CD1c-positive myeloid dendritic cell (primary cell): ENCODE measurements at regions not wholly inside any gene's neighbourhood (a gene's known extent, or its start where the extent isn't known, plus 50 kb on each side); places are given as distances from the start of the nearest gene placed in this dataset.

Experiments used
- DNase-seq: peaks from one replicate; pipeline ENCODE4 v3.0.0-alpha.2; 2016; ENCODE audit errors: extremely low spot score

DNA sequence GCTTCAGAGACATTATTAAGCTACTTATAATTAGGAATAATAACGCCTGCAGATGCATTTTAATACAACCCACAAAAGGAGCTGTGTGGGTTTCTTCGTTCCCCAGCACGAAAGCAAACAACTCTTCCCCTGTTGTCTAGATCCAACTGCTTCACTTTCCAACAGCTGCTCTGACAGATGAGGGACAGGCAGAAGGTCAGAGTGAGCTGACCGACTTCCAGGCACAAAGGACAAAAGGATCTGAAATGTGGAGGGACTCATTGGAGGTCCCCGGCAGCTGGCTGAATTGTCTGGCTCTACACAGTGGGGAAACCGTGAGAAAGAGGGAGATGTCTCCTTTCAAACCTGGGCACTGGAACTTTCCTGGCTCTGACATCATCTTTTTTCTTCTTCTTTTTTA lies 79.1 kb upstream of the ALDH1B1 start:
- no peak for DNase-seq

GRCh38 chr9:38312406-38312805 lies 80.1 kb upstream of the ALDH1B1 start:
- DNase-seq: no peak

GRCh38 chr9:38311382-38312270 lies 80.9 kb upstream of the ALDH1B1 start:
- DNase-seq: no peak

DNA sequence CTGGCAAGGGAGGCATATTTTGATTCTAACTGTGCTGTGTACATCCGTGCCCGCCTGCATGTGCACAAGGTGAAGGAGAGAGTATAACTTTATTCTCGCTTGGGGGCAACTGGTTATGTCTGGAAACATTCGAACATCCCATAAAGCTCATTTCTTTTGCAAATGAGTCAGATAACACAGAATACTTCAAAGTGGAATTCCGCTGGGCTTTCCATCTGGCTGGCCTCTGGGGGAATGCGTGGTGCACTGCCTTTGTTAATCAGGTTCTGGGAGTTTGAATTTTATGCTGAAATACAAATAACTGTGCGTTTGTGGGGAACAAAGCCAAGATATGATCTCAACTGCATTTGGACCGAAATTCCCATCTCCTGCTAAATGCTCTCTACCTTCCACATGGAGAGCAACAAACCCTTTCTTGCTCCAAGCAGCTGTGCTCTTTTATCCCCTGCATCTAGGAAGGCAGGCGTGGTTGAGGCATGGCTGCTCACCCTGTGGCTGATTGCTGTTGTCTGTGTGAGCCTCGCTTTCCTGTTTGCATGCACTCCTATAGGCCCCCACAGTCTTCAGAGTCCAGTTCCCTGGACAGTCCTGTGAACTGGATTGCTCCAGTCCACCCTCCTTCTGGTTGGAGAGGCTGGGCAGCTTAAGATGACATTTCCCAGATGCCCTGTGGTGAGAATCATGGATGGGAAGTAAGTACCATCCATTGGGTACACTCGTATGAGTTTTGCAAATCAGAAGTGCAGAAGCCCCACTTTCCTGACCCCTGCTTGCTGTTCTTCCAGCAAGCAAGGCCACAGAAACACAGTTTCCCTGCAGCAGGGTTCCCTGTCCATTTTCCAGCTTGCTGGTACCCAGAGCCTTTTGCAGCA lies 82.9 kb upstream of the ALDH1B1 start:
- DNase-seq: no peak

GRCh38 chr9:38308136-38308535 lies 84.4 kb upstream of the ALDH1B1 start:
- no peak for DNase-seq

DNA sequence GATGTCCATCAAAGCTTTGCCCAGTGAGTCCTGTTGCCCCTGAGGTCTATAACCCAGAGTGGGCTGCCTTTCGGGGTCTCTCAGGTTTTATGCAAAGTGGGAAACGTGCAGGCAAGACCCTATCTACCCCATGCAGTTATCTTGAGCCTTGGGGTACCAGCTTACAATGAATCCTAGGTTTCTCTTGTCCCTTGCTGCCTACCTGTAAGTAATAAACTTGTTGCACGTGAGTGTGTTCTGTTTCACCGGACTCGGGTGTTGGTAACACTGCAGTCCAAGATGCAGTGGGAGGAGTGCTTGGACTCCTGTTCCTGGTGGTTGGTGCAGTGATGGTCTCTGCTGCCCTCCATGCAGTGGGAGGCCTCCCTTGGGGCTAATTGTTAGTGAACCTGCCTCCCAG lies 85.6 kb upstream of the ALDH1B1 start:
- no peak for DNase-seq

DNA sequence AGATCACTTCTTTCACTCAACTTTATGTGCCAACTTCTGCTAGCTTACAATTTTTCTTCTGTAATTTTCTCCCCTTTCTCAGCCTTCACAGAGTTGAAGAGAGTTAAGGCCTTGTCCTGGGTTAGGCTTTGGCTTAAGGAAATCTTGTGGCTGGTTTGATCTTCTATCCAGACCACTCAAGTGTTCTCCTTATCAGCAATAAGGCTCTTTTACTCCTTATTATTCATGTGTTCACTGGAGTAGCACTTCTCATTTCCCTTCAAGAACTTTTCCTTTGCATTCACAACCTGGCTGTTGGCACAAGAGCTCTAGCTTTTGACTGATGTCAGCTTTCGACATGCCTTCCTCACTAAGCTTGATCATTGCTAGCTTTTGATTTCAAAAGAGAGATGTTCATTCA lies 86.9 kb upstream of the ALDH1B1 start:
- DNase-seq: no peak

GRCh38 chr9:38301376-38302106 lies 91.0 kb upstream of the ALDH1B1 start:
- no peak for DNase-seq

DNA sequence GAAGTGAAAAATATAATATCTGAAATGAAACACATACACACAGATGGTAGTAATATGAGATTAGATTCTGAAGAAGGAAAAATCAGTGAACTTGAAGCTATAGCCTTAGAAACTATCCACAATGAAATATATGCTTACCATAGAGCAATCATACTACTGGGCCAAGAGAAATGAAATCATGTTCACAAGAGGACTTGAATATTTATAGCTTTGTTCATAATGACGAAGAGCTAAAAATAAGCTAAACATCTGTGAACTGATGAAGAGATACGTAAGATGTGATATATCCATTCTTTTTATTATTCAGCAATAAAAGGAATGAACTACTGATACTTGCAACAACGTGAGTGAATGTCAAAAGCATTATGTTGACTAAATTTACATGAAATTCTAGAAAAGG lies 92.6 kb upstream of the ALDH1B1 start:
- no peak for DNase-seq

GRCh38 chr9:38298904-38299303 lies 93.6 kb upstream of the ALDH1B1 start:
- no peak for DNase-seq

- DNase-seq: no peak
These were observed 94.0 kb upstream of the ALDH1B1 start for GRCh38 chr9:38298503-38298902.

GRCh38 chr9:38296807-38297206 lies 95.7 kb upstream of the ALDH1B1 start:
- no peak for DNase-seq

- DNase-seq: no peak
These were observed 96.7 kb upstream of the ALDH1B1 start for GRCh38 chr9:38295764-38296163.

GRCh38 chr9:38294220-38294960 lies 98.1 kb upstream of the ALDH1B1 start:
- no peak for DNase-seq

DNA sequence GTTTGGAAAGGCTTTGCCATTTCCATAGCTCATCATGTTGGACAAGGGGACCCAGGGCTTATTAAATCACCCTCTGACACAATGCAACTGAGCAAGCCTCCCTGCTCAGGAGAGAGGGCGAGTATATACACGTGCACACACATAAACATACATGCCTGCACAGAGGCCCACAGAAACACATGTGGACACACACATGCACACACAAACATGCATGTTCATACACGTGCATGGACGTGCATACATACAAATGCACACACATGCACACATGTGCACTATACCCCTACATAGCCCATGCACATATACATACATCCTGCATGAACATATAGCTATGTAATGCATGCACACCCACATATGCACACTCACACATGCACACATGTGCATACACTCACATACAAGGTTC lies 99.5 kb upstream of the ALDH1B1 start:
- DNase-seq: no peak

DNA sequence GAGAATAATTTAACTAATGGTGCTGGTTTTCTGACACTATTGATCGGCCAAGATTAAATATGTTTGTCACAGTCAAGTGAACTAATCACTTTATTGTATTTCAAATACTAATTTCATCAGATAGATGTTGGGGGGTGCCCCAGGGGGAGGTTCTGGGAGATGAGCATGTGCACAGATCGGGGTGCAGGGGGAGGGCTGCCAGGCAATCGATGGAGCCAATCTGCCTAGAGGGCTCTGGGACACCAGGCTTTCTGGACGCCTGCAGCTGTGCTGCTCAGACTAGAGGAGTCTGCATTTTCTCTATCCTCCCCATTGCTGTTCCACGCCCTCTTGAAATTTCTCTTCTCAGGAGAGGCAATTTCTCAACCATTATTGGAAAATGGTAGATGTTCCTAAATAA lies 100.0 kb upstream of the ALDH1B1 start:
- DNase-seq: no peak

GRCh38 chr9:38289866-38290245 lies 102.6 kb upstream of the ALDH1B1 start:
- no peak for DNase-seq

DNA sequence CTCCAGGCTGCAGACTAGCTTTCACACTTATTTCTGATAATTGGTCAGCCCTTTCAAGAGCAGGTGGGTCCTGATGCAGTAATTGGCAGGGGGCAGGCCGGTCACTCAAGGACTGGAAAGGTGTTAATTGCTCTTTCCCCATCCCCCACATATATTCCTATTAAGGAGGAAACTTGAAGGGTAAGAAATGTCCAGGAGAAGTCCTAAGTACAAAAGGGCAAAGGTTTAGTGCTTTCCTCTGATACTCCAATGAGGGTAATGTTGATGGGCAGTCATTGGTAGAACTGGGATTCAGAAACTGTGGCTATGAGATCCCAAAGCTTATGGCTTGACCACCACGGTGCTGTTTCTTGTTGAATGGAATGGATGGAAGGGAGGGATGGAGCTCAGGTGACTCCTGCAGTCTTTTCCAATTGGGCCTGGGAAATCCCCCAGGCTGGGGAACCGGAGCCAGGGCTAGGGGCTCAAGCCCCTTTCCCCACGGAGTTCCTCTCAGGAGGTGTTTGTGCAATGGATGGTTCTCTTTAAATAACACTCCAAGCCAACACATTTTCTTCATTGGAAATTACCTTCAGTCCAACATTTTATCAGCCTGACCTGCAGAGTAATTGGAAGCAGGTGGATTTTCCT lies 103.2 kb upstream of the ALDH1B1 start:
- no peak for DNase-seq

DNA sequence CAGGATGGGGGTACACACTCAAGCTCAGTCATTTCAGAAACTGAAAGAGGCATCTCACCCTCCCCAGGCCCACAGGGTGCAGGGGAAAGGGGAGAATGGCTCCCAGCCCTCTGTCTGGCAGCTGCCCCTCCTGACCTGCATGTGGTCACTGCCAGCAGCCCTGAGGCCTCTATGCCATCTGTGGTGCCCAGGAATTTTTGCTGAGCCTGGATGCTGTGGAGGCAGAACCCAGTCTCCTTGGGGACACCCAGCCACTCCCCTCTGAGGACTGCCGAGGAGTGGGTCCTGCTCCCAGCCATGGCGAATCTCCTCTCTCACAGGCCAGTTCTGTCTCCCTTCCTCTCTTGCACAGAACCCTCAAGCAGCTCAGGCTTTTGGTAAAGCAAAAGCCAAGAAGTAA lies 104.0 kb upstream of the ALDH1B1 start:
- DNase-seq: no peak

DNA sequence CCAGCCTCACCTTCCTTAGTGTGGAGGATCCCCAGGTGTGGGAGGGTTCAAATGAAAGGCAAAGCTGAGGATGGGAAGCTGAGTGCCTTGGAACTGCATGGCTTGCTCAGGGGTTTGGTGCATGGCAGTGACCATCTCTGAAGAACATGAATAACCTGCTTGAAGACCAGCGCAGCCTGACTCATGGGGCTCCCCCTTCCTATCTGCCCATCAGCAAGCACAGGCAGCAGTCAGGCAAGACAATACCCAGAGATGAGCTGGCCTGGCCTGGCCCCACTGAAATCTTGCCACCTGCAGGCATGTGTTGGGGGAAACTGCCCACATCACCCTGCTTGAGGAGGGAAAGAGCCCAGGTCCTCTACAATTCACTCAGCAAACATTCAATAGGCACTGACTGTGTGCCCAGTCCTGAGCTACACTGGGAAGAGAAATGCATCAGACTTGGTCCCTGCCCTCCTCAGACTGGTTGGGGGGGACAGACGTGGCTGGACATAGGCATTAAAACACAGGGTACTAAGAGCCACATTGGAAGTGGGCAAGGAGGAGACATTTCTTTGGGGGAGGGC lies 105.0 kb upstream of the ALDH1B1 start:
- no peak for DNase-seq

DNA sequence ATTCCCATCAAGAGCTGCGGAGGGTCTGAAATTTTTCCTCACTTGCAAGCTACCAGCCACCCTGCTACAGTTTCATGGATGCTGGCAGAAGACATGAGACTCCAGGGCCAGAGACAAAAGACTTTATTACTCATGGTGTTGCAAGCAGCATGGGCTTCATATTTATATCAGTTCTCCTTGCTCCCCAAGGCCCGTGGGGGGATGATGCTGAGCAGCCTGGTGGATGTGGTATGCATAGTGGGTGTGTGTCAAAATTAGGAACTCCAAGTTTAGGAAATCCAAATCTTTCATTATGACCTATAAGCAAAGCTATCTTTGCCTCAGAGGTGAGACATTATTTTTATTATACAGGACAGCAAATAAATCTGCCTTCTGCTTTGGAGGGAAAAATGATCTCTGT lies 105.7 kb upstream of the ALDH1B1 start:
- no peak for DNase-seq
